WTC11 (cell line): ENCODE measurements at regions not wholly inside any gene's neighbourhood (a gene's known extent, or its start where the extent isn't known, plus 50 kb on each side); places are given as distances from the start of the nearest gene placed in this dataset.

Experiments used
- ATAC-seq: fragments of 200-7000 bp; cut with Tn5 transposase; 2 replicates; pipeline ENCODE4 v1.10.0; 2021; ENCODE audit warnings: mild to moderate bottlenecking, moderate library complexity
- CTCF ChIA-PET: fragments of 300-600 bp; sonication (Branson Sonifier 250); formaldehyde crosslinking; loops from one replicate; lab custom pipeline; 2021; ENCODE audit warnings: antibody characterized with exemption; lab: Charles Lee
- POLR2A ChIA-PET: fragments of 350-600 bp; sonication (Branson Sonifier 250); formaldehyde crosslinking; loops from one replicate; lab custom pipeline; 2021; ENCODE audit warnings: antibody characterized with exemption; lab: Charles Lee
- DNase-seq: peaks from one replicate; pipeline ENCODE4 v3.0.0; 2021; ENCODE audit warnings: low spot score
- H3K27ac Mint-ChIP-seq: 2 replicates; pipeline ENCODE4 v1.8.0; 2021; ENCODE audit warnings: mixed read lengths
- H3K27me3 Mint-ChIP-seq: 2 replicates; pipeline ENCODE4 v1.8.0; 2021; ENCODE audit warnings: low read depth, mild to moderate bottlenecking, moderate library complexity, mixed read lengths
- H3K36me3 Mint-ChIP-seq: 2 replicates; pipeline ENCODE4 v1.8.0; 2021; ENCODE audit warnings: mixed read lengths
- H3K4me1 Mint-ChIP-seq: 2 replicates; pipeline ENCODE4 v1.8.0; 2022; ENCODE audit warnings: mixed read lengths
- H3K4me3 Mint-ChIP-seq: 2 replicates; pipeline ENCODE4 v1.8.0; 2021; ENCODE audit warnings: mild to moderate bottlenecking, moderate library complexity, mixed read lengths
- H3K9me3 Mint-ChIP-seq: 2 replicates; pipeline ENCODE4 v1.8.0; 2021; ENCODE audit warnings: mixed read lengths
- AFF4 ChIP-seq: sonication (generic); formaldehyde crosslinking; IDR thresholded peaks from 2 replicates; pipeline ENCODE4 v1.8.1; 2023; ENCODE audit warnings: mild to moderate bottlenecking, missing genetic modification reagents, borderline replicate concordance
- CREB1 ChIP-seq: sonication (generic); formaldehyde crosslinking; IDR thresholded peaks from 2 replicates; pipeline ENCODE4 v1.8.0; 2023; ENCODE audit warnings: mild to moderate bottlenecking, missing genetic modification reagents
- CREM ChIP-seq: sonication (generic); formaldehyde crosslinking; IDR thresholded peaks from 2 replicates; pipeline ENCODE4 v1.8.1; 2022; ENCODE audit warnings: mild to moderate bottlenecking, missing genetic modification reagents, moderate library complexity
- E2F1 ChIP-seq: sonication (generic); formaldehyde crosslinking; IDR thresholded peaks from 2 replicates; pipeline ENCODE4 v1.8.0; 2022; ENCODE audit warnings: mild to moderate bottlenecking, missing genetic modification reagents
- FOXP1 ChIP-seq: sonication (generic); formaldehyde crosslinking; IDR thresholded peaks from 2 replicates; pipeline ENCODE4 v1.8.0; 2022; ENCODE audit warnings: missing genetic modification reagents, mild to moderate bottlenecking, moderate library complexity, borderline replicate concordance
- GRHL2 ChIP-seq: fragments of 250-450 bp; sonication (Bioruptor Pico); IDR thresholded peaks from 2 replicates; pipeline ENCODE4 v1.8.0; 2022; ENCODE audit warnings: mild to moderate bottlenecking, moderate library complexity; ENCODE audit not compliant: insufficient replicate concordance, severe bottlenecking
- HMGXB4 ChIP-seq: sonication (generic); formaldehyde crosslinking; IDR thresholded peaks from 2 replicates; pipeline ENCODE4 v1.8.1; 2023; ENCODE audit warnings: mild to moderate bottlenecking, moderate library complexity, missing genetic modification reagents
- RELA ChIP-seq: sonication (generic); formaldehyde crosslinking; IDR thresholded peaks from 2 replicates; pipeline ENCODE4 v1.8.1; 2022; ENCODE audit warnings: missing genetic modification reagents, mild to moderate bottlenecking, borderline replicate concordance
- RORB ChIP-seq: fragments of 250-450 bp; sonication (Bioruptor Pico); IDR thresholded peaks from 2 replicates; pipeline ENCODE4 v1.9.0; 2021; ENCODE audit warnings: mild to moderate bottlenecking
- SMAD3 ChIP-seq: sonication (generic); formaldehyde crosslinking; IDR thresholded peaks from 2 replicates; pipeline ENCODE4 v1.8.0; 2022; ENCODE audit warnings: missing genetic modification reagents, mild to moderate bottlenecking, borderline replicate concordance
- USF2 ChIP-seq: sonication (generic); formaldehyde crosslinking; IDR thresholded peaks from 2 replicates; pipeline ENCODE4 v1.8.1; 2023; ENCODE audit warnings: mild to moderate bottlenecking, missing genetic modification reagents, moderate library complexity
- ZNF121 ChIP-seq: sonication (generic); formaldehyde crosslinking; IDR thresholded peaks from 2 replicates; pipeline ENCODE4 v1.8.0; 2023; ENCODE audit warnings: missing genetic modification reagents
- ZNF138 ChIP-seq: sonication (generic); formaldehyde crosslinking; conservative IDR thresholded peaks from 2 replicates; pipeline ENCODE4 v1.8.1; 2022; ENCODE audit warnings: mild to moderate bottlenecking, moderate library complexity, missing genetic modification reagents
- ZNF281 ChIP-seq: sonication (generic); formaldehyde crosslinking; IDR thresholded peaks from 2 replicates; pipeline ENCODE4 v1.8.0; 2023; ENCODE audit warnings: mild to moderate bottlenecking, missing genetic modification reagents
- TF ChIP-seq, protein P1 (sequence below): sonication (generic); formaldehyde crosslinking; IDR thresholded peaks from 2 replicates; pipeline ENCODE4 v1.8.1; 2023; ENCODE audit warnings: mild to moderate bottlenecking, missing genetic modification reagents
- TF ChIP-seq, protein P2 (sequence below): fragments of 250-450 bp; sonication (Bioruptor Pico); IDR thresholded peaks from 2 replicates; pipeline ENCODE4 v1.9.0; 2021; ENCODE audit warnings: moderate library complexity, mild to moderate bottlenecking, inconsistent platforms, borderline replicate concordance

DNA sequence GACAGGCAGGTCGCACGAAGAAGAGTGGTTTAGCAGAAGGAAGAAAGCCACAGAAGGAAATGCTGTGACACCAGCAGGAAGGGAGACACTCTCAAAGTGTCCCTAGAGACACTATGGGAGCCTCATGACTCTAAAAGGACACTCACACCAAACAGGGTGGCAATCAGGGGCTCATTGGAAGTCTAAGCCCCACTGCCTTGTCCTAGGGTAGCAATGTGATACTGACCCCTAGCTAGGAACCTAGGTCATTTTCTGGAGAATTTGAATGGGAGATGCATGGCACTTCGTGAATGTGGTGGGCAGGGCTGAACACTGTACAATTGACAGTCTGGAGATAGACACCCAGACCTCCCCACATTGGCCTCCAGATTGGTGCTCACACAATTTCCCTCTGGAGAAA is 385.0 kb downstream of the EIPR1 start (continued):
- TF ChIP-seq HMGXB4 (CRISPR knock-in tag) = no peak

DNA sequence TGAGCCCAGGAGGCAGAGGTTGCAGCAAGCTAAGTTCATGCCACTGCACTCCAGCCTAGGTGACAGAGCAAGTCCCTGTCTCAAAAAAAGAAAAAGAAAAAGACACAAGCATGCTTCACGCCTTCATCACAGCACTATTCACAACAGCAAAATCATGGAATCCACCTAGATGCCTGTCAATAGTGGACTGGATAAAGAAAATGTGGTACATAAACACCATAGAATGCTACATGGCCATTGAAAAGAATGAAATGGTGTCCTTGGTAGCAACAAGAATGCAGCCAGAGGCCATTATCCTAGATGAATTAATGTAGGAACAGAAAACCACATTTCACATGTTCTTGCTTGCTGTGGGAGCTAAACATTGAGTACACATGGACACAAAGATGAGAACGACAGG is 392.6 kb downstream of the EIPR1 start:
- H3K9me3 Mint-ChIP-seq = peaks cover 37% of the 10 kb centered on the region
- H3K27me3 Mint-ChIP-seq = peaks cover 5% of the 10 kb centered on the region
- H3K36me3 Mint-ChIP-seq = peaks cover 6% of the 10 kb centered on the region
- ATAC-seq = no peak
- TF ChIP-seq USF2 = no peak
- no peak for TF ChIP-seq RORB (CRISPR knock-in tag)
- TF ChIP-seq ZNF138 = no peak
- TF ChIP-seq CREM (CRISPR knock-in tag) = no peak
- TF ChIP-seq GRHL2 (CRISPR knock-in tag) = no peak
- TF ChIP-seq, protein P1, sequence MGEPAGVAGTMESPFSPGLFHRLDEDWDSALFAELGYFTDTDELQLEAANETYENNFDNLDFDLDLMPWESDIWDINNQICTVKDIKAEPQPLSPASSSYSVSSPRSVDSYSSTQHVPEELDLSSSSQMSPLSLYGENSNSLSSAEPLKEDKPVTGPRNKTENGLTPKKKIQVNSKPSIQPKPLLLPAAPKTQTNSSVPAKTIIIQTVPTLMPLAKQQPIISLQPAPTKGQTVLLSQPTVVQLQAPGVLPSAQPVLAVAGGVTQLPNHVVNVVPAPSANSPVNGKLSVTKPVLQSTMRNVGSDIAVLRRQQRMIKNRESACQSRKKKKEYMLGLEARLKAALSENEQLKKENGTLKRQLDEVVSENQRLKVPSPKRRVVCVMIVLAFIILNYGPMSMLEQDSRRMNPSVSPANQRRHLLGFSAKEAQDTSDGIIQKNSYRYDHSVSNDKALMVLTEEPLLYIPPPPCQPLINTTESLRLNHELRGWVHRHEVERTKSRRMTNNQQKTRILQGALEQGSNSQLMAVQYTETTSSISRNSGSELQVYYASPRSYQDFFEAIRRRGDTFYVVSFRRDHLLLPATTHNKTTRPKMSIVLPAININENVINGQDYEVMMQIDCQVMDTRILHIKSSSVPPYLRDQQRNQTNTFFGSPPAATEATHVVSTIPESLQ (CRISPR knock-in tag) = no peak
- TF ChIP-seq E2F1 (CRISPR knock-in tag) = no peak
- TF ChIP-seq FOXP1 = no peak
- no peak for TF ChIP-seq RELA (CRISPR knock-in tag)
- TF ChIP-seq CREB1 (CRISPR knock-in tag) = no peak
- no peak for TF ChIP-seq SMAD3 (CRISPR knock-in tag)
- TF ChIP-seq, protein P2, sequence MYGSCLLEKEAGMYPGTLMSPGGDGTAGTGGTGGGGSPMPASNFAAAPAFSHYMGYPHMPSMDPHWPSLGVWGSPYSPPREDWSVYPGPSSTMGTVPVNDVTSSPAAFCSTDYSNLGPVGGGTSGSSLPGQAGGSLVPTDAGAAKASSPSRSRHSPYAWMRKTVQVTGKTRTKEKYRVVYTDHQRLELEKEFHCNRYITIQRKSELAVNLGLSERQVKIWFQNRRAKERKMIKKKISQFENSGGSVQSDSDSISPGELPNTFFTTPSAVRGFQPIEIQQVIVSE = no peak
- TF ChIP-seq ZNF121 (CRISPR knock-in tag) = no peak
- no peaks in the 10 kb centered on the region for H3K4me1 Mint-ChIP-seq
- CTCF ChIA-PET = no interaction called here
- H3K4me3 Mint-ChIP-seq = no peak overlapping the region
- no peak overlapping the region for H3K27ac Mint-ChIP-seq
- POLR2A ChIA-PET = no interaction called here
- no peak for DNase-seq

- ChIA-PET POLR2A (no interaction called here), CTCF (no interaction called here)
- H3K4me3 Mint-ChIP-seq = no peak overlapping the region
- peaks cover 18% of the 10 kb centered on the region for H3K9me3 Mint-ChIP-seq
- ATAC-seq (no peak), DNase-seq (no peak)
- no peaks in the 10 kb centered on the region; the same call in 1 of the 2 replicates for H3K27me3 Mint-ChIP-seq
- no peaks in the 10 kb centered on the region for H3K4me1 Mint-ChIP-seq
- H3K36me3 Mint-ChIP-seq = no peaks in the 10 kb centered on the region
- H3K27ac Mint-ChIP-seq = no peak overlapping the region
- TF ChIP-seq ZNF281 (CRISPR knock-in tag) = no peak
- no peak for TF ChIP-seq HMGXB4 (CRISPR knock-in tag)
- TF ChIP-seq AFF4 = no peak
Observed at GRCh38 chr2:2981000-2981399, 396.6 kb downstream of the EIPR1 start.
